ENCODE measurements at regions not wholly inside any gene's neighbourhood (a gene's known extent, or its start where the extent isn't known, plus 50 kb on each side); places are given as distances from the start of the nearest gene placed in this dataset.

- TF ChIP-seq, protein P1, sequence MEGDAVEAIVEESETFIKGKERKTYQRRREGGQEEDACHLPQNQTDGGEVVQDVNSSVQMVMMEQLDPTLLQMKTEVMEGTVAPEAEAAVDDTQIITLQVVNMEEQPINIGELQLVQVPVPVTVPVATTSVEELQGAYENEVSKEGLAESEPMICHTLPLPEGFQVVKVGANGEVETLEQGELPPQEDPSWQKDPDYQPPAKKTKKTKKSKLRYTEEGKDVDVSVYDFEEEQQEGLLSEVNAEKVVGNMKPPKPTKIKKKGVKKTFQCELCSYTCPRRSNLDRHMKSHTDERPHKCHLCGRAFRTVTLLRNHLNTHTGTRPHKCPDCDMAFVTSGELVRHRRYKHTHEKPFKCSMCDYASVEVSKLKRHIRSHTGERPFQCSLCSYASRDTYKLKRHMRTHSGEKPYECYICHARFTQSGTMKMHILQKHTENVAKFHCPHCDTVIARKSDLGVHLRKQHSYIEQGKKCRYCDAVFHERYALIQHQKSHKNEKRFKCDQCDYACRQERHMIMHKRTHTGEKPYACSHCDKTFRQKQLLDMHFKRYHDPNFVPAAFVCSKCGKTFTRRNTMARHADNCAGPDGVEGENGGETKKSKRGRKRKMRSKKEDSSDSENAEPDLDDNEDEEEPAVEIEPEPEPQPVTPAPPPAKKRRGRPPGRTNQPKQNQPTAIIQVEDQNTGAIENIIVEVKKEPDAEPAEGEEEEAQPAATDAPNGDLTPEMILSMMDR (IDR thresholded peaks at IDR 0.05; ENCODE audit: low read depth, low read length), result no peak
- TF ChIP-seq POLR2A (IDR thresholded peaks at IDR 0.05; ENCODE audit: extremely low read depth, insufficient read length), result no peak
- TF ChIP-seq MAX (IDR thresholded peaks at IDR 0.05; ENCODE audit: low read depth, low read length), result no peak
- no peak for TF ChIP-seq MYC (IDR thresholded peaks at IDR 0.05; ENCODE audit: low read depth, low read length)
Observed at GRCh38 chr4:100805538-100805937, 287.7 kb upstream of the EMCN start.
